Neuron (in vitro differentiated cells): ENCODE measurements at regions not wholly inside any gene's neighbourhood (a gene's known extent, or its start where the extent isn't known, plus 50 kb on each side); places are given as distances from the start of the nearest gene placed in this dataset.
"Not testable (repeated sequence)": the region's sequence is repeated elsewhere in the genome, so short reads cannot be mapped to it uniquely, and the experiment has no call there.

ENCODE experiments used
- H2AFZ ChIP-seq: one replicate; pipeline ENCODE4 v1.6.1; 2013; ENCODE audit warnings: low read depth, mild to moderate bottlenecking, inconsistent platforms, low read length, moderate library complexity
- H3K27me3 ChIP-seq: one replicate; pipeline ENCODE4 v1.6.1; 2013; ENCODE audit warnings: low read length; ENCODE audit not compliant: insufficient read depth
- H3K36me3 ChIP-seq: one replicate; pipeline ENCODE4 v1.6.1; 2013; ENCODE audit warnings: low read length; ENCODE audit not compliant: insufficient read depth
- H3K4me1 ChIP-seq: one replicate; pipeline ENCODE4 v1.6.1; 2013; ENCODE audit warnings: low read length; ENCODE audit not compliant: insufficient read depth
- H3K4me3 ChIP-seq: 2 replicates; pipeline ENCODE4 v1.5.1; 2013; ENCODE audit warnings: mild to moderate bottlenecking, low read length, moderate library complexity
- H3K9me3 ChIP-seq: one replicate; pipeline ENCODE4 v1.6.1; 2013; ENCODE audit warnings: low read length

DNA sequence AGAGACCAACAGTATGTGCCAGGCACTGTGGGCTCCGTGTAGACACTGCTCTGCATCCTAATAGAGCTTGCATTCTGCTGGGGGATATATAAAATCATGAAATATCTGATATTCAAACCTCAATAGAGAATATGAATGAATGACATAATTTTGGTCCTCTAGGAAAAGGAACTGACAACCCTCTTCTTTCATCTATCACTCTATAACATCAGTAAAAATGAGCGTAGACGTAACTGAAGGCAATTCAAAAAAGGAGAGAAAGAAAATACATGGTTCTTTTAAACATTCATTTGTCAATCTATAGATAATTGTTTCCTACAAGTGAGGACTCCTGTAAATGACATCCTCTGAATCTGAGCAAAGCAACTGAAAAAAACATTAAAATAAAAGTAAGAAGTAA lies 607.4 kb upstream of the LRRN3 start:
- Histone ChIP-seq H2AFZ (no peak overlapping the region), H3K9me3 (no peaks in the 10 kb centered on the region), H3K4me1 (no peaks in the 10 kb centered on the region), H3K36me3 (no peaks in the 10 kb centered on the region), H3K27me3 (no peaks in the 10 kb centered on the region), H3K4me3 (no peak overlapping the region)

GRCh38 chr7:110484356-110484755 lies 606.6 kb upstream of the LRRN3 start:
- Histone ChIP-seq H3K4me1 (no peaks in the 10 kb centered on the region), H3K4me3 (no peak overlapping the region), H2AFZ (no peak overlapping the region), H3K36me3 (no peaks in the 10 kb centered on the region), H3K9me3 (no peaks in the 10 kb centered on the region), H3K27me3 (no peaks in the 10 kb centered on the region)

DNA sequence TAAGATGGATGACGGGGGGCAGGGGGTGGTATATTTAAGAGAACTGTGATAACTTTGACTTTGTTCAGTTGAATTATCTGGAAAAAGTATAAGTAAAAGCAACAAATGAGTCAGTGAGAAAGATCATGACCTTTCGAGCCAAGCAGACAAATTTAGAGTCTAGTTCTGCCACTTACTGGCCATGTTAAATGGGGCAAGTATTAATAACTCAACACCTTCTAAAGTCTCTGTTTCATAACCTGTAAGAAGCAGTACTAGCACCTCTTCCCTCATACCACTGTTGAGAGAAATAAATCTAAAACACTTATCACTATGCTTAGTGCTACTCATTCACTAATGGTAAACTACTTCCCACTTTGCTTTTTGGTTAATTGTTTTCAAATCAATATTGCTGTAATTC lies 604.4 kb upstream of the LRRN3 start:
- Histone ChIP-seq H3K4me1 (no peaks in the 10 kb centered on the region), H3K4me3 (no peak overlapping the region), H3K9me3 (no peaks in the 10 kb centered on the region), H3K27me3 (no peaks in the 10 kb centered on the region), H3K36me3 (no peaks in the 10 kb centered on the region), H2AFZ (no peak overlapping the region)

- Histone ChIP-seq H3K9me3 (peaks cover 1% of the 10 kb centered on the region), H3K27me3 (no peaks in the 10 kb centered on the region), H3K4me1 (no peaks in the 10 kb centered on the region), H2AFZ (no peak overlapping the region), H3K36me3 (no peaks in the 10 kb centered on the region), H3K4me3 (no peak overlapping the region)
Measured at GRCh38 chr7:110502888-110503465, 588.0 kb upstream of the LRRN3 start.

DNA sequence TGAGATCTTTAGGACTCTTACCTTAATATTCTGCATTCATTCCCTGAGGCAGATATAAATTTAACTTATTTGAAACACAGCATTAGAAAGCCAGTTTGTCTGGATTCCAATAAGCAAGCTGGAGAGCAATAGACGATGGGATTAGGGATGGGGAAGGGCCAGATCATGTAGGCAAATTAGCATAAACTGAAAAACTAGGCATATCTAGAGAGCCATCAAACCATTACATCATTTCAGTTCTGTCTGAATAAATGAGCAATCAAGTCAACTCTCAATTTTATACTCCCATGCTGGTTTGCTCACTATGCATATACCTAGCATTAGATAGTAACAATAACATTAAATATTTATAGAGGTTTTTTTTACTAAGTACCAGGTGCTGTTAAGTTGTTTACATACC lies 583.6 kb upstream of the LRRN3 start:
- H3K4me1 ChIP-seq, result no peaks in the 10 kb centered on the region
- H3K4me3 ChIP-seq, result no peak overlapping the region
- no peaks in the 10 kb centered on the region for H3K27me3 ChIP-seq
- no peaks in the 10 kb centered on the region for H3K9me3 ChIP-seq
- H2AFZ ChIP-seq, result no peak overlapping the region
- no peaks in the 10 kb centered on the region for H3K36me3 ChIP-seq

GRCh38 chr7:110507832-110508231 lies 583.1 kb upstream of the LRRN3 start:
- Histone ChIP-seq H3K9me3 (no peaks in the 10 kb centered on the region), H3K4me3 (no peak overlapping the region), H3K4me1 (no peaks in the 10 kb centered on the region), H2AFZ (no peak overlapping the region), H3K36me3 (no peaks in the 10 kb centered on the region), H3K27me3 (no peaks in the 10 kb centered on the region)

GRCh38 chr7:110514975-110515551 lies 575.9 kb upstream of the LRRN3 start:
- H3K36me3 ChIP-seq, H2AFZ ChIP-seq, H3K27me3 ChIP-seq, H3K4me1 ChIP-seq, H3K4me3 ChIP-seq: not testable (repeated sequence)
- peaks cover 17% of the 10 kb centered on the region for H3K9me3 ChIP-seq

DNA sequence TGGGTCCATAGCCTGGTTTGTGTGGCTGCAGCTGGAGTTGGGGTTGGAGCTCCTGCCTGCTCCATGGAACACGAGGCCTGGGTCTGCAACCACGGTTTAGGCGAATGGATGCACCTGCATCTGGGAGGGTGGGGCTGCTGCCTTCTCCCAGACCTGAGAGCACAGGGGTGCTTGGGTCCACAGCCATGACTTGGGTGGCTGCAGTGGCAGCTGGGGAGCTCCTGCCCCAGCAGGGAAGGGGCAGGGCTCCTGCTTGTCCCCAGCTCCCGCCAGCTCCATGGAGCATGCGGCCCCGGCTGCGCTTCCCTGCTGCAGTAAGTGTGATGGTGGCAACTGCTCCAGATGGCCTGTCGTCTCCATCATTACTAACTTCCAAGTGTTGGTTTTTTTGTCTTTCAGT lies 571.1 kb upstream of the LRRN3 start:
- Histone ChIP-seq H2AFZ (no peak overlapping the region), H3K4me3 (no peak overlapping the region), H3K36me3 (no peaks in the 10 kb centered on the region), H3K4me1 (peaks cover 27% of the 10 kb centered on the region), H3K9me3 (peaks cover 17% of the 10 kb centered on the region), H3K27me3 (no peaks in the 10 kb centered on the region)

DNA sequence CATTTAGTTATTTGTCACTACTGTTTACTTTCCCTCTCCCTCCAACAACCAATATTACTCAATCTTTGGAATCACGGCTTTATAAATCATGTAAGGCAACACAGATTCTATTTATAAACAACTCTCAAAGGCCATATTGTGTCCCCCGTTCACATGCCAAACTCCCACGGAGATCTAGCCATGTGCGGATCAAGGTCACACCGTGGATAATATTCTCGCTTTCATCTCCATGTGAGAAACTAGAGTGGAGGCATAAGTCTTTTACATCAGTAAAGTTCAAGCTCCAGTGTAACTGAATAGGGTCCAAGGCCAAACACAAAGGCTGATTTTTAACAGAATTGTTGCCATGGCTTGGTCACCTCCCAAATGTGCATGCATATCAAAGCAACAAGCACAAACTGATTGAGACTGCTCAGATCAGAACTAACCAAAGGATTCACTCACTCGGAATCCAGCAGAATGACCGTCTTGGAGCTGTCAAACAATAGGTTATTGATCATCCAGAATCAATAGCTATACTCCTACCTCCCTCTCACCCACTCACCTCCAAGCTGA lies 569.5 kb upstream of the LRRN3 start:
- Histone ChIP-seq H3K9me3 (peaks cover 17% of the 10 kb centered on the region), H3K4me1 (peaks cover 27% of the 10 kb centered on the region), H3K4me3 (no peak overlapping the region), H3K27me3 (no peaks in the 10 kb centered on the region), H2AFZ (no peak overlapping the region), H3K36me3 (no peaks in the 10 kb centered on the region)

DNA sequence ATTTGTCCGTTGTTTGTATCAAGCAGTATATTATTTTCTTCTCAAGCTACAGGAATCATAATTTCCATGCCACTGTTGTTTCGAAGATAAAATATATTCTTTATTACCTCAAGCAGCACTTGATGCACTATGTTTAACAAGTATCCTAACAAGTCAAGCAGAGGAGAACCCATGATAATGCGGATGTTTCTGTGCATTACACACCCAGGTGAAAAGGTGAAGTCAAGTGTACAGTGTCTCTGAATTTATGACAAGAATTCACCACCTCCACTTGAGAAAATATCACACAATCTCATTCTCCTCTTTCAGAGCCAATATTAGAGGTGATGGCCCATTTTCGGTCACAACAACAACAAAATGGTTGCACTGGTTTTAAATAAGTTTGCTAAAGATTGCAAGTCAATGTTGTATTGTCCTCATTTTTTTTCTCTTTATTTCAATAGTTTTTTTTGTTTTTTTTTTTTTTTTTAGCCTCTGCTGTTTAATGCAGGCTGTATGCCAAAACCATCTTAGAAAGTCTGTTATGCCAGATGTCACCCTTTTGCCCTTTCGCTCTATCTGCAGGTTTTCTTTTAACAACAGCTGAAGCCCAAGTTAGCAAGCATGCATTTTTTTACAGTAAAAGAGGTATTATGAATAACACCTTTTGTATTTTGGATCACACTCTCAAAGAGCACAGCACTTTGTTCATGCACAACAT lies 568.7 kb upstream of the LRRN3 start:
- peaks cover 27% of the 10 kb centered on the region for H3K4me1 ChIP-seq
- no peak overlapping the region for H3K4me3 ChIP-seq
- H2AFZ ChIP-seq, result no peak overlapping the region
- no peaks in the 10 kb centered on the region for H3K27me3 ChIP-seq
- peaks cover 17% of the 10 kb centered on the region for H3K9me3 ChIP-seq
- H3K36me3 ChIP-seq, result no peaks in the 10 kb centered on the region

GRCh38 chr7:110522761-110523200 lies 568.1 kb upstream of the LRRN3 start:
- Histone ChIP-seq H3K4me3 (no peak overlapping the region), H3K4me1 (peaks cover 27% of the 10 kb centered on the region)

GRCh38 chr7:110529175-110529574 lies 561.8 kb upstream of the LRRN3 start:
- Histone ChIP-seq H3K4me3 (no peak overlapping the region), H3K36me3 (no peaks in the 10 kb centered on the region), H3K9me3 (no peaks in the 10 kb centered on the region), H3K4me1 (no peaks in the 10 kb centered on the region), H2AFZ (no peak overlapping the region), H3K27me3 (no peaks in the 10 kb centered on the region)

More at GRCh38 chr7:110522761-110523200, 568.1 kb upstream of the LRRN3 start:
- no peak overlapping the region for H2AFZ ChIP-seq
- H3K9me3 ChIP-seq, result peaks cover 17% of the 10 kb centered on the region
- H3K36me3 ChIP-seq, result no peaks in the 10 kb centered on the region
- H3K27me3 ChIP-seq, result no peaks in the 10 kb centered on the region

- Histone ChIP-seq H3K4me3 (no peak overlapping the region), H3K27me3 (no peaks in the 10 kb centered on the region), H3K36me3 (no peaks in the 10 kb centered on the region), H2AFZ (no peak overlapping the region), H3K4me1 (no peaks in the 10 kb centered on the region), H3K9me3 (no peaks in the 10 kb centered on the region)
Measured at GRCh38 chr7:110531186-110531585, 559.7 kb upstream of the LRRN3 start.
